Tibial nerve (tissue), 4 donors: ENCODE measurements at regions not wholly inside any gene's neighbourhood (a gene's known extent, or its start where the extent isn't known, plus 50 kb on each side); places are given as distances from the start of the nearest gene placed in this dataset.

Experiments
- CTCF ChIP-seq, 5 experiments: fragments of 200-600 bp in 3 of 5; fragments of 450-650 bp in 2 of 5; sonication (generic) in 3 of 5; IDR thresholded peaks; one replicate each; pipeline ENCODE4 v1.5.1; 2016 to 2019; ENCODE audit warnings: antibody characterized with exemption in 5 of 5, mild to moderate bottlenecking in 3 of 5, moderate library complexity in 2 of 5
- EP300 ChIP-seq, 2 donors: sonication (generic); formaldehyde crosslinking; IDR thresholded peaks; one replicate each; pipeline ENCODE4 v1.6.1; 2017; ENCODE audit warnings: antibody characterized with exemption in 2 of 2, mild to moderate bottlenecking in 1 of 2
- POLR2A ChIP-seq, 2 donors: fragments of 450-650 bp; IDR thresholded peaks; one replicate each; pipeline ENCODE4 v1.6.1; 2017; ENCODE audit warnings: antibody characterized with exemption in 2 of 2, mild to moderate bottlenecking in 2 of 2, moderate library complexity in 2 of 2

- TF ChIP-seq CTCF (IDR thresholded peaks at IDR 0.05): no peak
- TF ChIP-seq EP300 (IDR thresholded peaks at IDR 0.05): no peak
- TF ChIP-seq POLR2A (IDR thresholded peaks at IDR 0.05): no peak
Observed at GRCh38 chr5:9898319-9898718, 268.2 kb upstream of the TAS2R1 start.
